PC-9 (cell line): ENCODE measurements at regions not wholly inside any gene's neighbourhood (a gene's known extent, or its start where the extent isn't known, plus 50 kb on each side); places are given as distances from the start of the nearest gene placed in this dataset.

Source experiments
- CTCF ChIP-seq: fragments of 200-600 bp; sonication (generic); conservative IDR thresholded peaks from 2 replicates; pipeline ENCODE4 v1.6.1; 2017; ENCODE audit warnings: mixed run types, antibody characterized with exemption, mild to moderate bottlenecking, moderate library complexity
- EZH2 ChIP-seq: fragments of 200-600 bp; sonication (generic); IDR thresholded peaks from 2 replicates; pipeline ENCODE4 v1.8.0; 2017; ENCODE audit warnings: antibody characterized with exemption, low read depth

GRCh38 chr11:112553205-112553731 is 292.6 kb upstream of the PLET1 start:
- TF ChIP-seq EZH2, result no peak
- TF ChIP-seq CTCF, result no peak
